HepG2 (cell line): ENCODE measurements at regions not wholly inside any gene's neighbourhood (a gene's known extent, or its start where the extent isn't known, plus 50 kb on each side); places are given as distances from the start of the nearest gene placed in this dataset.

Experiments
- ATAC-seq: fragments of 200-7000 bp; cut with Tn5 transposase; 3 replicates; pipeline ENCODE4 v1.9.1; 2020; ENCODE audit warnings: mild to moderate bottlenecking, moderate library complexity
- BruUV-seq: library from RNA; stranded (reverse); fragments of 400-500 nt; replicated peaks from 2 replicates; lab custom pipeline; 2021; lab: Mats Ljungman, UMichigan
- CTCF ChIA-PET: fragments of 300-600 bp; formaldehyde crosslinking; extraction: SDS; loops from one replicate; lab custom pipeline; 2021; ENCODE audit warnings: low total read pairs, inconsistent platforms, low intra/inter-chr PET ratio; lab: Yijun Ruan, JAX
- POLR2A ChIA-PET: fragments of 350-600 bp; sonication (Branson Sonifier 250); formaldehyde crosslinking; loops from one replicate; lab custom pipeline; 2020; ENCODE audit warnings: antibody characterized with exemption, inconsistent platforms; lab: Yijun Ruan, JAX
- DNase-seq: peaks from one replicate; pipeline ENCODE4 v3.0.0-alpha.2; 2015; ENCODE audit warnings: low spot score
- FAIRE-seq: peaks from 3 replicates; lab custom pipeline; 2011; peaks lifted over from hg19 to GRCh38; lab: Jason Lieb, UNC
- H2AFZ ChIP-seq: one replicate; pipeline ENCODE4 v1.6.1; 2011; ENCODE audit warnings: low read length, inconsistent platforms
- H3K27ac ChIP-seq: fragments of 300-600 bp; 3 replicates; pipeline ENCODE4 v1.8.0; 2011; ENCODE audit warnings: mixed run types, mild to moderate bottlenecking, mixed read lengths, low read length, inconsistent platforms; ENCODE audit not compliant: insufficient read depth; ENCODE audit errors: extremely low read length
- H3K27me3 ChIP-seq, 2 experiments: fragments of 200-600 bp in 1 of 2; 2 replicates in 1 of 2; 3 replicates in 1 of 2; pipeline versions ENCODE4 v1.6.0 to v1.8.0; 2011; ENCODE audit warnings: low read length in 2 of 2, mild to moderate bottlenecking in 2 of 2, moderate library complexity in 2 of 2, inconsistent platforms in 1 of 2; ENCODE audit not compliant: insufficient read depth in 2 of 2, control insufficient read depth in 1 of 2
- H3K36me3 ChIP-seq, 2 experiments: fragments of 200-600 bp in 1 of 2; replicated peaks in 1 of 2; 2 replicates in 1 of 2; 3 replicates in 1 of 2; pipeline versions ENCODE4 v1.5.1 to v1.8.0; 2011; ENCODE audit warnings: low read length in 2 of 2, inconsistent platforms in 1 of 2; ENCODE audit not compliant: insufficient read depth in 2 of 2, control insufficient read depth in 1 of 2
- H3K4me1 ChIP-seq: 2 replicates; pipeline ENCODE4 v1.5.1; 2012; ENCODE audit warnings: low read length, inconsistent platforms; ENCODE audit not compliant: insufficient read depth
- H3K4me2 ChIP-seq: 2 replicates; pipeline ENCODE4 v1.6.0; 2011; ENCODE audit warnings: low read depth, low read length, inconsistent platforms
- H3K4me3 ChIP-seq, 3 experiments: fragments of 200-600 bp in 1 of 3; sonication (generic), shearing (Covaris generic) in 1 of 3; replicated peaks in 1 of 3; 2 replicates each; pipeline ENCODE4 v1.5.1; 2011 to 2016; ENCODE audit warnings: low read length in 3 of 3, inconsistent platforms in 2 of 3, low read depth in 2 of 3, mild to moderate bottlenecking in 2 of 3, control low read depth in 1 of 3, mixed read lengths in 1 of 3; ENCODE audit not compliant: insufficient read depth in 1 of 3
- H3K79me2 ChIP-seq: one replicate; pipeline ENCODE4 v1.6.1; 2011; ENCODE audit warnings: low read length, inconsistent platforms; ENCODE audit not compliant: insufficient read depth
- H3K9ac ChIP-seq: 2 replicates; pipeline ENCODE4 v1.6.0; 2011; ENCODE audit warnings: mild to moderate bottlenecking, low read depth, low read length, inconsistent platforms; ENCODE audit not compliant: insufficient read depth
- H3K9me3 ChIP-seq: 2 replicates; pipeline ENCODE4 v1.5.1; 2012; ENCODE audit warnings: mild to moderate bottlenecking, low read length
- H4K20me1 ChIP-seq: 2 replicates; pipeline ENCODE4 v1.6.0; 2011; ENCODE audit warnings: inconsistent platforms, mild to moderate bottlenecking, low read length, moderate library complexity; ENCODE audit not compliant: insufficient read depth
- ATF7-NPFF ChIP-seq: sonication (generic); formaldehyde crosslinking; IDR thresholded peaks from 2 replicates; pipeline ENCODE4 v1.8.1; 2023; ENCODE audit warnings: mild to moderate bottlenecking, low read depth, missing genetic modification reagents, moderate library complexity
- CREBL2 ChIP-seq: sonication (generic); formaldehyde crosslinking; IDR thresholded peaks from 2 replicates; pipeline ENCODE4 v1.8.1; 2023; ENCODE audit warnings: missing genetic modification reagents, mild to moderate bottlenecking, borderline replicate concordance
- POGZ ChIP-seq: sonication (generic); formaldehyde crosslinking; IDR thresholded peaks from 2 replicates; pipeline ENCODE4 v1.4.0; 2020; ENCODE audit warnings: mild to moderate bottlenecking, missing genetic modification reagents
- ZNF10 ChIP-seq: sonication (generic); formaldehyde crosslinking; IDR thresholded peaks from 2 replicates; pipeline ENCODE4 v1.4.0; 2020; ENCODE audit warnings: mild to moderate bottlenecking, low read depth, missing genetic modification reagents, borderline replicate concordance
- ZNF101 ChIP-seq: sonication (generic); formaldehyde crosslinking; IDR thresholded peaks from 2 replicates; pipeline ENCODE4 v1.4.0; 2020; ENCODE audit warnings: mild to moderate bottlenecking, low read depth, missing genetic modification reagents, borderline replicate concordance
- ZNF234 ChIP-seq: sonication (generic); formaldehyde crosslinking; conservative IDR thresholded peaks from 2 replicates; pipeline ENCODE4 v1.5.1; 2020; ENCODE audit warnings: mild to moderate bottlenecking, missing genetic modification reagents
- ZNF724P ChIP-seq: sonication (generic); formaldehyde crosslinking; IDR thresholded peaks from 2 replicates; pipeline ENCODE4 v1.8.0; 2022; ENCODE audit warnings: missing genetic modification reagents, borderline replicate concordance
- ZNF781 ChIP-seq: sonication (generic); formaldehyde crosslinking; IDR thresholded peaks from 2 replicates; pipeline ENCODE4 v1.5.1; 2020; ENCODE audit warnings: borderline replicate concordance, mild to moderate bottlenecking, missing genetic modification reagents; ENCODE audit errors: not compliant biosample characterization
- WGBS: methylation state at CpG from one replicate; pipeline ENCODE4 v1.1.6; 2017; ENCODE audit warnings: low lambda C conversion rate; 5-methylcytosine and 5-hydroxymethylcytosine counted together
- in situ Hi-C: cut with HindIII; loops from 2 replicates; pipeline ENCODE4 v1.10.0; 2017; ENCODE audit warnings: low pct_unique_long_range_greater_than_20kb; ENCODE audit not compliant: extremely low pct_ligation_motif_present
- intact Hi-C: fragments of 100-400 bp; cut with micrococcal nuclease; formaldehyde crosslinking; loops from one replicate; pipeline ENCODE4 v1.10.0; 2022; ENCODE audit not compliant: unreplicated experiment
- TF ChIP-seq, protein P1 (sequence below): sonication (generic); formaldehyde crosslinking; IDR thresholded peaks from 2 replicates; pipeline ENCODE4 v1.5.1; 2020; ENCODE audit warnings: mild to moderate bottlenecking, moderate library complexity, missing genetic modification reagents

DNA sequence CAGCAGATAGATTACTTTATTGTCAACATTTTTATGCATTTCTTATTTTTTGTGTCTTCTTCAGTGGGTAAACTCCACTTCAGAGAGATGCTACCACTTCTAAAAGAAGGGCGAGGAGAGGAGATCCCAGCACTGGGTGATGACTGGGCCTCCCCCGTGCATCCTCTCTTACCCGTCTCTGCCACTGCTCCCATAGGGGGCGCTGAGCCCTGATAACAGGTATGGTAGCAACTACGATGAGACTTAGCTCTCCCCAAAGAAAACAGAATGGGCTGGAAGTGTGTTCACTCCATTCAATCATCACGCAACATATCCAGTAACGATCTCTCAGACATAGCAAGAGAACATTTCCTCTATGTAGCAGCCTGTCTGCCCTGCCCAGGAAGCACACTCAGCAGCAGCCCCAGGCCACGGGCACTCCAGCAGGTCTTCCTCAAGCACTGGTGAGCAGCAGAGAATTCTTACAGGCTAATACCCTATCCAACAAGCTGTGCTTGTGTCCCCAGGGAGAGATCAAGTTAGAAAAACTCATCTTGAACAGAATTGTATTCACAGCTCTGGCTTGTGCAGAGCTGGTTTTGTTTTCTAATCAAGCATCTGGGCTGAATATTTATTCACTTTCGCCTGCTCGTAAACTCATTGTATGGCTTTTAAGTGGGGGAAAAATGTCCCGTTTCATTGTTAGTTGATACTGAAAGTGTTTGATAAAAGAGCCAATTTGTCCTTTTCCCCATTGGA is 533.1 kb upstream of the CDH4 start:
- H4K20me1 ChIP-seq, result no peaks in the 10 kb centered on the region
- TF ChIP-seq ZNF724P (CRISPR knock-in tag), result no peak
- TF ChIP-seq, protein P1, sequence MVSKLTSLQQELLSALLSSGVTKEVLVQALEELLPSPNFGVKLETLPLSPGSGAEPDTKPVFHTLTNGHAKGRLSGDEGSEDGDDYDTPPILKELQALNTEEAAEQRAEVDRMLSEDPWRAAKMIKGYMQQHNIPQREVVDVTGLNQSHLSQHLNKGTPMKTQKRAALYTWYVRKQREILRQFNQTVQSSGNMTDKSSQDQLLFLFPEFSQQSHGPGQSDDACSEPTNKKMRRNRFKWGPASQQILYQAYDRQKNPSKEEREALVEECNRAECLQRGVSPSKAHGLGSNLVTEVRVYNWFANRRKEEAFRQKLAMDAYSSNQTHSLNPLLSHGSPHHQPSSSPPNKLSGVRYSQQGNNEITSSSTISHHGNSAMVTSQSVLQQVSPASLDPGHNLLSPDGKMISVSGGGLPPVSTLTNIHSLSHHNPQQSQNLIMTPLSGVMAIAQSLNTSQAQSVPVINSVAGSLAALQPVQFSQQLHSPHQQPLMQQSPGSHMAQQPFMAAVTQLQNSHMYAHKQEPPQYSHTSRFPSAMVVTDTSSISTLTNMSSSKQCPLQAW (CRISPR knock-in tag), result no peak
- no peak for TF ChIP-seq CREBL2
- TF ChIP-seq ZNF10 (CRISPR knock-in tag), result no peak
- TF ChIP-seq ATF7-NPFF (CRISPR knock-in tag), result no peak
- TF ChIP-seq ZNF234 (CRISPR knock-in tag), result no peak
- TF ChIP-seq ZNF781 (CRISPR knock-in tag), result no peak
- TF ChIP-seq ZNF101 (CRISPR knock-in tag), result no peak
- TF ChIP-seq POGZ (CRISPR knock-in tag), result no peak
- H3K4me3 ChIP-seq, result no peak overlapping the region
- no peak for FAIRE-seq
- no peak overlapping the region for H3K27ac ChIP-seq
- no TSS peak for BruUV-seq
- H3K4me2 ChIP-seq, result no peak overlapping the region
- H3K9ac ChIP-seq, result no peak overlapping the region
- in situ Hi-C loops (no loop called here), intact Hi-C loops (no loop called here)
- H3K9me3 ChIP-seq, result peaks cover 22% of the 10 kb centered on the region
- H3K4me1 ChIP-seq, result no peaks in the 10 kb centered on the region
- no peak for DNase-seq
- H3K36me3 ChIP-seq, result no peaks in the 10 kb centered on the region
- H3K79me2 ChIP-seq, result no peaks in the 10 kb centered on the region
- CTCF ChIA-PET, result no interaction called here
- H3K27me3 ChIP-seq, result no peaks in the 10 kb centered on the region
- no peak for ATAC-seq
- POLR2A ChIA-PET, result no interaction called here
- 30% methylated on average over 11 of the region's 11 CpGs for WGBS
- no peak overlapping the region for H2AFZ ChIP-seq
